ENCODE measurements at regions not wholly inside any gene's neighbourhood (a gene's known extent, or its start where the extent isn't known, plus 50 kb on each side); places are given as distances from the start of the nearest gene placed in this dataset.

DNA sequence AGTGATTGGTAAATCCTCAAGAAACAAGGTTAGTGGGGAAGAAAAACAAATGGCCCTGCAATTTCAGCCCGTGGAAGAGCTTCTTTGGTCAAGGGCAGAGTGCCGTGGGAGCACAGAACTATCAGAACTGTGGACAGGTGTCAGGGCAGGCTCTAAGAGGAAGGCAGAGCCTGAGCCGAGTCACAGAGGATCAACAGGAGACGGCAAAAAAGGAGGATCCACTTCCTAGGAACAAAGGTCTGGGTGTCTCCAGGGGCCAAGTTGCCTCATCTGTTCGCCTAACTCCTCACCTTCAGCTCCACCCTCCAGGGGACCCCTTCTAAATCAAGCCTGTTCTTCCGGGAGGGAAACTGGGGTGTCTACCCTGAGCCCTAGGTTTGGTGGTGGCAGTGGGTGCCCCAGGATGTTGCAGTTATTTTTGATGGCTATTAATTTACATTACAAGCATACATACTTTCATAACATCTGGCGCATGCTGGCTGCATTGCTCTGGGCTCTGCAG is 88.0 kb downstream of the FEM1C start:
- no peaks in the 10 kb centered on the region for H3K27me3 ChIP-seq (replicated peaks; ENCODE audit: control insufficient read depth, insufficient read depth, low read length)
- no peak for DNase-seq (ENCODE audit: extremely low read depth, insufficient read length)
- no peaks in the 10 kb centered on the region for H3K36me3 ChIP-seq (ENCODE audit: control insufficient read depth, insufficient read depth, low read length)
- TF ChIP-seq, protein P1, sequence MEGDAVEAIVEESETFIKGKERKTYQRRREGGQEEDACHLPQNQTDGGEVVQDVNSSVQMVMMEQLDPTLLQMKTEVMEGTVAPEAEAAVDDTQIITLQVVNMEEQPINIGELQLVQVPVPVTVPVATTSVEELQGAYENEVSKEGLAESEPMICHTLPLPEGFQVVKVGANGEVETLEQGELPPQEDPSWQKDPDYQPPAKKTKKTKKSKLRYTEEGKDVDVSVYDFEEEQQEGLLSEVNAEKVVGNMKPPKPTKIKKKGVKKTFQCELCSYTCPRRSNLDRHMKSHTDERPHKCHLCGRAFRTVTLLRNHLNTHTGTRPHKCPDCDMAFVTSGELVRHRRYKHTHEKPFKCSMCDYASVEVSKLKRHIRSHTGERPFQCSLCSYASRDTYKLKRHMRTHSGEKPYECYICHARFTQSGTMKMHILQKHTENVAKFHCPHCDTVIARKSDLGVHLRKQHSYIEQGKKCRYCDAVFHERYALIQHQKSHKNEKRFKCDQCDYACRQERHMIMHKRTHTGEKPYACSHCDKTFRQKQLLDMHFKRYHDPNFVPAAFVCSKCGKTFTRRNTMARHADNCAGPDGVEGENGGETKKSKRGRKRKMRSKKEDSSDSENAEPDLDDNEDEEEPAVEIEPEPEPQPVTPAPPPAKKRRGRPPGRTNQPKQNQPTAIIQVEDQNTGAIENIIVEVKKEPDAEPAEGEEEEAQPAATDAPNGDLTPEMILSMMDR (IDR thresholded peaks at IDR 0.05; ENCODE audit: insufficient read depth, low read length, poor library complexity, severe bottlenecking): no peak
- no peak overlapping the region for H3K4me3 ChIP-seq (replicated peaks; ENCODE audit: low read depth, low read length)

DNA sequence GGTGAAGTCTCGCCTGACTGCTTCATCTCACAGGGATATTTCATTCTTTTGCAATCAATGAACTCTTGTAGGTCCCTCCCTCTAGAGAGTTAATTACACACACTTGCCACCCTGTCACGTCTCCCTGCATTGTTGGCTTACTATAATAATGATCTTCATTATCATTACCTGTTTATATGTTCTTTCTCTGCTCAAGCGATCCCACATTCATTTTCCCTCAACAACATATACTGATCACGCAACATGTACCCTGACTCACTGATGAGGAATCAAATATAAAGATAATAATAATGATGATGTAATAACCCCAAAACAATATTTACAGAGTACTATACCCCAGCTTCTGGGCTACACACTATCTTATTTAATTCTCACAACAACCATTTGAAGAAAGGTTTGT is 88.5 kb downstream of the FEM1C start:
- Histone ChIP-seq H3K27me3 (replicated peaks; ENCODE audit: control insufficient read depth, insufficient read depth, low read length) (no peaks in the 10 kb centered on the region), H3K36me3 (ENCODE audit: control insufficient read depth, insufficient read depth, low read length) (no peaks in the 10 kb centered on the region), H3K4me3 (replicated peaks; ENCODE audit: low read depth, low read length) (no peak overlapping the region)
- TF ChIP-seq, protein P1 (IDR thresholded peaks at IDR 0.05; ENCODE audit: insufficient read depth, low read length, poor library complexity, severe bottlenecking): no peak
- no peak for DNase-seq (ENCODE audit: extremely low read depth, insufficient read length)

- no peak overlapping the region for H3K4me3 ChIP-seq (replicated peaks; ENCODE audit: low read depth, low read length)
- TF ChIP-seq, protein P1 (IDR thresholded peaks at IDR 0.05; ENCODE audit: insufficient read depth, low read length, poor library complexity, severe bottlenecking): no peak
- no peaks in the 10 kb centered on the region for H3K36me3 ChIP-seq (ENCODE audit: control insufficient read depth, insufficient read depth, low read length)
- H3K27me3 ChIP-seq (replicated peaks; ENCODE audit: control insufficient read depth, insufficient read depth, low read length): no peaks in the 10 kb centered on the region
- no peak for DNase-seq (ENCODE audit: extremely low read depth, insufficient read length)
Measured at GRCh38 chr5:115455301-115455707, 89.3 kb downstream of the FEM1C start.

GRCh38 chr5:115453391-115454095 is 91.0 kb downstream of the FEM1C start:
- TF ChIP-seq, protein P1 (IDR thresholded peaks at IDR 0.05; ENCODE audit: insufficient read depth, low read length, poor library complexity, severe bottlenecking): no peak
- no peaks in the 10 kb centered on the region for H3K27me3 ChIP-seq (replicated peaks; ENCODE audit: control insufficient read depth, insufficient read depth, low read length)
- no peaks in the 10 kb centered on the region for H3K36me3 ChIP-seq (ENCODE audit: control insufficient read depth, insufficient read depth, low read length)
- no peak overlapping the region for H3K4me3 ChIP-seq (replicated peaks; ENCODE audit: low read depth, low read length)
- no peak for DNase-seq (ENCODE audit: extremely low read depth, insufficient read length)

DNA sequence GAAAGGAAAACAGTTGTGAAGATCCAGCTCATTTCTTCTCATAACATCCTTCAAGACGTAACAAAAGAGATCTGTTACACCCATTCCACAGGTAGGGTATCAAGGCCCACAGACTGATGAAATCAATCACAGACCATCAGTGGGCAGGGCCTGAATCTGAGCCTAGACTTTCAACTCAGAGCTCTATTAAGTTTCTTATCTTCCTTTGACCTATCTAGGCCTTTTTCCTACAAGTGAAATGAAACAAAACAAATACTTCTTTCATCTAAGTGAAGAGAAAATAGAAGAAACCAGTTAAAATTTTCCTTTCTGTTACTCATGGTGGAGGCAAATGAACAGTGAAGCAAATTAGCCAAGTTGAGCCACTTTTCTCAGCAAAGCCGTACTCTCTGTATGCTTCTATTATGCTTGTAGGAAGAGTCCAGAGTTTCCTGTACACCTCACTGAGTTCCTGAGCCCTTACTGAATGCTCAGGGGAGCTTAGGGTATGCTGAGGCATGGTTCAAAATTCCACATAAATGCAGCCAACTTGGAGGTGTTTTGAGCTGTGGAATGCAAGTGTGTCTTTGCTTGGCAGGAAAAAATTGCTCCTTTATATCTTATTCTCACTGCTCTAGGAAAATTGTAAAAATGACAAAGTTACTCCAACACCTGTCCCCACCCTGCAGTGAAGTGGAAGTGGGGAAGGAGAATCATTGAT is 91.9 kb downstream of the FEM1C start:
- H3K36me3 ChIP-seq (ENCODE audit: control insufficient read depth, insufficient read depth, low read length): no peaks in the 10 kb centered on the region

More for the DNA sequence above, 91.9 kb downstream of the FEM1C start:
- H3K27me3 ChIP-seq (replicated peaks; ENCODE audit: control insufficient read depth, insufficient read depth, low read length): no peaks in the 10 kb centered on the region
- H3K4me3 ChIP-seq (replicated peaks; ENCODE audit: low read depth, low read length): no peak overlapping the region
- no peak for DNase-seq (ENCODE audit: extremely low read depth, insufficient read length)
- TF ChIP-seq, protein P1 (IDR thresholded peaks at IDR 0.05; ENCODE audit: insufficient read depth, low read length, poor library complexity, severe bottlenecking): no peak
